KOPT-K1 (cell line): ENCODE measurements at regions not wholly inside any gene's neighbourhood (a gene's known extent, or its start where the extent isn't known, plus 50 kb on each side); places are given as distances from the start of the nearest gene placed in this dataset.
A peak's percentile ranks its signal among the peaks of the same experiment; 100 is the strongest.

Experiments used
- H3K27ac ChIP-seq: fragments of 200-600 bp; sonication (generic); 2 replicates; pipeline ENCODE4 v1.5.1; 2016; ENCODE audit warnings: antibody characterized with exemption, mild to moderate bottlenecking, low read depth, low read length; ENCODE audit not compliant: poor library complexity, severe bottlenecking
- H3K36me3 ChIP-seq: fragments of 200-600 bp; sonication (generic); 2 replicates; pipeline ENCODE4 v1.5.1; 2017; ENCODE audit warnings: antibody characterized with exemption, mild to moderate bottlenecking, low read length, moderate library complexity; ENCODE audit not compliant: insufficient read depth
- H3K9me3 ChIP-seq: fragments of 200-600 bp; sonication (generic); 2 replicates; pipeline ENCODE4 v1.5.1; 2017; ENCODE audit warnings: antibody characterized with exemption, low read length, mild to moderate bottlenecking; ENCODE audit not compliant: insufficient read depth, poor library complexity, severe bottlenecking

DNA sequence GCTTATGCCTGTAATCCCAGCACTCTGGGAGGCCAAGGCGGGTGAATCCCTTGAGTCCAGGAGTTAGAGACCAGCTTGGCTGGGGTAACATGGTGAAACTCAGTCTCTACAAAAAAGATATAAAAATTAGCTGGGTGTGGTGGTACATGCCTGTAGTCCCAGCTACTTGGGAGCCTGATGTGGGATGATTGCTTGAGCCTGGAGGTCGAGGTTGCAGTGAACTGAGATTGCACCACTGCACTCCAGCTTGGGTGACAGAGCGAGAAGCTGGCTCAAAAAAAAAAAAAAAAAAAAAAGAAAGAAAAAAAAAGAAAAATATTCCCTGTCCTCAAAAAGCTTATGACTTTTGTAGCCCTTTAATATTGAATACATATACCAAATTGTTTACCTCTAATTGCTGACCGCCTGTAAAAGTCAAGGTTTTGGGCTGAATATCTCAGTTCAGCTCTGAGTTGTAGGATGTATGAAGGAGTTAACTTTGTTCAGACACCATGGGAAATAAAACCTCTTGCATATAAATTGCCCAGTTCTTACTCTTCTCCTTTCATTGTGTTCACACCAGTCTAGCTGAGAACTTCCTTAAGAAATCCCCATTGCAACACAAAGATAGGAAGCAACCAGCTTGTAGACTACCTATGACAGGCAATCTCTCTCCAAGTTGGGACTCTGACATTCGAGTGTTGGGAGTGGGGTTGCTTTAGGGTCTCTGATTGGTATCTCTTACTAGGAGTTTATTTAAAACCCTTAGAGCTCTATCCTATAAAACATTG, 97.6 kb upstream of the RASGRP1 start:
- H3K36me3 ChIP-seq: no peaks in the 10 kb centered on the region
- no peak overlapping the region for H3K27ac ChIP-seq
- H3K9me3 ChIP-seq: no peaks in the 10 kb centered on the region

DNA sequence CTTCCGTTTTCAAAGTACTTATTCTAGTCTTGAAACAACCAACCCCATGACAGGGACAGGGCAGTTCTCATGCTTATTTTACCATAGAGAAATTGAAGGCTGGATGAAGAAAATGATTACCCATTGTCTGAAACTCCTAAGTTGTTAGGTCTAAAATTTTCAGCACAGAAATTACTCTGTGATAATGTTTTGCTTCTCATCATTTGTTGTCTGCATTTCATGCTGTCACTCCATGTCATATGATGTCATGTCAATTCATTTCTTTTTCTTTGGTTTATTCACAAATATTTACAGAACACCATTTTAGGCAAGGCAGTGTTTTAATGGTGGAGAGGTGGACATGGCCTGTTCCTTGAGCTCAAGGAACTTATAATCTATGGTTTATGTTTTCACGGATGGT, 98.2 kb upstream of the RASGRP1 start:
- no peak overlapping the region for H3K27ac ChIP-seq
- no peaks in the 10 kb centered on the region for H3K36me3 ChIP-seq
- H3K9me3 ChIP-seq: no peaks in the 10 kb centered on the region

DNA sequence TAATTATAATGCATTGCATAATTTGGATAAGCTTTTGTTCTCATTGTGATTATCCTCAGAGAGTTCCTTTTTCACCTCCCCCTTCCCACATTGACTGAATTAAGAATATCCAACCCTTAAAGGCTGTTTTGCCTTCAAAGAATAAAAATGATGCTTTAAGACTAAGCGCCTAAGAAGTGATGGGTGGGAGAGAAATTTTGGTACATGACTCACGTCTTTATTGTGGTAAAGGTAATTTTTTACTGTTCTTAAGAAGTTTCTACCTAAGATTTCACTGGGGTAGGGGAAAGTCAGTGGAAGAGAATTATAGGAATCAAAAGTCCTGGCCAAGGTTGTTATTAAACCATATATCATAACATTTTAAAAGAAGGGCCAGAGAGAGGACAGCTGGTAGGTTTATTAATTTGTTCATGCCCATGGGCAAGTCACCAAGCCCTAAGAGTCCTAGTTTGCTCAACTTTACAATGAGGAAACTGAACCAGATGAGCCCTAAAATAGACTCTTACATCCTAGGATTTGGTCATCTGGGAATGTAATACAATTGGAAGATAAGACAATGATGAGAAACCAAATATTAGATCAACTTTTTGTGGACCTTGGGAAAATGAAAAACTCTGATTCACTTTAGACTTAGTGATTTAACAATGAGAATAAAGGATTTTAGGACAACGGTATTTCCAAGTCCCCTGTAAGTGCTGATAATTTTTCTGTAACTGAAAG, 101.1 kb upstream of the RASGRP1 start:
- no peaks in the 10 kb centered on the region for H3K36me3 ChIP-seq
- H3K9me3 ChIP-seq: no peaks in the 10 kb centered on the region
- H3K27ac ChIP-seq: peak overlapping the region; percentile 8

DNA sequence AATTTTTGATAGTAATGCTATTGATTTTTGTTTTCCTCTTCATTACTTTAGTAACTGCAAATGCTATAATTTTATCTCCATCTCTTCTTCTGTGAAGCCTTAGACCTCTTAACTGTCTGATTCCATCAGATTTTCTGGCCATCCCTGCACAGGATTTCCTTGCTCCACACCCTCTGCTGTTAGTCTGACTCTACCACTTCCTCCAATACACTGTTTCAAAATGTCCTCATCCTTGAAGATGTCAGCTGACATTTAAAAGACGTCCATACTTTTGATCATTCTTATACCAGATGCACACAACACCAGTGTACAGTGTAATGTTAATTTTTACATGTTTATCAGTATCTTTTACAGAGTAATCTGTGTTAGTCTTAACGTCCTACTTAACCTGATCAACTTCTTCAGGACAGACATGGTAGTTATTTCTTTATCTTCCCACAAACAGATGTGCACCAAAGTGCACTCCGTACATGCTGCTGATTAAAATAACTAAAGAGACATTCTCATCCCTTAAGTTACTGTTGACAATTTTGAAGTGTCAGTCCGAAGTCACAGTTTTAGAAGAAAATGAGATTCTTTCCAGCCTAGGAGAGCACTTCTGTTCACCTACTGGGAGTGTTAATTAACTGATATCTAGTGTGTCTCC, 102.4 kb upstream of the RASGRP1 start:
- Histone ChIP-seq H3K27ac (peak overlapping the region; percentile 64), H3K36me3 (no peaks in the 10 kb centered on the region), H3K9me3 (no peaks in the 10 kb centered on the region)

DNA sequence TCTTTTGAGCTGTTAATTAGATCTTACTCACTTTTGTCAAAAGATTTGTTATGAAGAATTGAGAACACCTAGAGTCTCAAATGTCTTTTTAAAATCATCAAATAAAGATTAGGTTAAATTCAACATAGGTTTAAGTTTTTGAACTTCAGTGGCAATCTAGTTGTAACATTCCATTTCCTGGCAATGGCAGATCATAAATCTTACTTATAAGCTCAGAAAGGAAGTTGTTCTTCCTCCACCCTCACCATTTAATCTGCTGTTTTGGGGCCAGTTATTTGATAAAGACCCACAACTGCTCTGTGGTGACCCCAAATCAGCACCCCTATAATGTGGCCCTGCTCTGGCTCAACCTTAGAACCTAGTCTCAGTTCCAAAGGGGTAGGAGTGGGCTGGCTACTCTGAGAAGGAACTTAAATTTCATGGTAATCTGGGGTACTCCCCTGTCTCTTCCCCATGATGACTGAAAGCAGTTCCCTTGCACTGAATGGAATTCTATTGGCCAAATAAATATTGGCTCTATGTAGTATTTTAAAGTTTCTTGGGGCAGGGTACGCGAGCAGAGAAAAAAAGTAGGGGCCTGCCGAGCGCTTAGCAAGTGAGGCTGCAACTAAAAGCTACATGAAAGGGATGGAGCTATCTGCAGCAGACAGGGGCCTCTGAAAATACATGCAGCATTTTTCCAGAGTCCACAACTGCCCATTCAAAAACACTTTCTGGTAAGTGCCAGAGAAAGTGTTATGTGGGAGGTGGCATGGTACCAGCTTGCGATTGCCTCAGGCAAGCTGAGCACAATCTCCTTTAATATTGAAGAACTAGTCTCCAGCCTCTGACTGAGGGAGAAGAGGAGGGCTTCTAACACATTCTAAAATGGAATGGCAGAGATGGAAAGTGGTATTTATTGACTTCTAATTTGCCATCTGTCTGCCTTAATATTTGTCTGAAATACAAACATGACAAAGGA, 103.6 kb upstream of the RASGRP1 start:
- no peaks in the 10 kb centered on the region for H3K9me3 ChIP-seq
- H3K27ac ChIP-seq: peak overlapping the region; percentile 64
- no peaks in the 10 kb centered on the region for H3K36me3 ChIP-seq

DNA sequence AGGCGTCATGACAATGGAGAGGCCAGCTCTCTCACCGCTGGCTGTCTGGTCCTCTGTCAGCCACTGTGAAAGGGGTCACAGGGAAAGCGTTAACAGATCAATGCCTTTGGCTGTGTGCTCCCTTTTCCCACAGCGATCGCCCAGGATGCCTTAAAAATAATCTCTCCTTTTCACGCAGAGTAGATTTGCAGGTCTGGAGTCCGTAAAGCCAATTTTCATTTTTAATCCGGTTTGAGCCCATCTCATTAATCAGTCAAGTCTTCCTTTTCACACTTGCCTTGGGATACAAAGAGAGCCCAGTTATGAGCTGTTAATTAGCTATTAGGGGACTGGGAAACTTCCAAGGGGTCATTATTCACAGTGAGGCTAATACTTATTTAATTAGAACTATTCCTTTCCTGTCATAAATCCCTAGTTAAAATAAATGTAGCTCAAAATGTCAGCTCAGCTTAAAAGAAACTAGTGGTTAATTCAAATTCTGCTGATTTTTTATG, 104.3 kb upstream of the RASGRP1 start:
- H3K27ac ChIP-seq: peak overlapping the region; percentile 64
- no peaks in the 10 kb centered on the region for H3K9me3 ChIP-seq
- H3K36me3 ChIP-seq: no peaks in the 10 kb centered on the region

DNA sequence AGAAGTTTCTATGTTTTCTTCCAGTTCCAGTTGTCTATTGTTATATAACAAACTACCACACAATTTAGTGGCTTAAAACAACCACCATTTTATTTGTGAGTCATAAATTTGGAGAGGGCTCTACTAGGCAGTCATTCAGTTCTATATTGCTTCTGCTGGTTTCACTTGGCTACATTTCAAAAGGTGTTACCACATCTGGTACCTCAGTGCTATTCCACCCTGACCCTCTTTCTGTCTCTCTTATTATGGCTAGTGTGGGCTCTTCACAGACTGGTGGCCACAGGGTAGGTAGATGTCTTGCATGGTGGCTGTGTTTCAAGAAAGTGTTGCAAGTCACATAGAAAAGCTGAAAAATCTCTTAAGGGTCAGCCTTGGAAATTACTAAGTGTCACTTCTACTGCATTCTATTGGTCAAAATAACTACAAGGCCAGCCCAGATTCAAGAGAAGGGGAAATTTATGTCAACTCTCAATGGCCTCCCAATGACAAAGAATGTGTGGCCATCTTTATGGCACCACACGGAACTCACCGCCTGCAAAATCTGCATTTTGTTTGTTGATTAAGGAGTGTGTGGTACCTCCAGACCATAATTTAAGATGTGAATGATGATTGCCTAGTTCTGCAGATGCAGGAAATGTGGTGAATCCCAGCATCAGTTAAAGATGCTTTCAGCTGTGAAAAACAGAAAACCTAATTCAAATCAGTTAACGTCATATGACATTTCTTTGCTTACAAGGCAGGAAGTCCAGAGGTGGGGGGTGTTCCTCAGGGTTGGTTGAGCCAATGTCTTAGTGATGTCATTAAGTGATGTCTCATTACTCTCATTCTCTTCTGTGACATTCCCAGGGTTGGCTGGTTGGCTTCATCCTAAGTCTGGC, 105.8 kb upstream of the RASGRP1 start:
- Histone ChIP-seq H3K9me3 (no peaks in the 10 kb centered on the region), H3K36me3 (no peaks in the 10 kb centered on the region), H3K27ac (peak overlapping the region; percentile 42)

DNA sequence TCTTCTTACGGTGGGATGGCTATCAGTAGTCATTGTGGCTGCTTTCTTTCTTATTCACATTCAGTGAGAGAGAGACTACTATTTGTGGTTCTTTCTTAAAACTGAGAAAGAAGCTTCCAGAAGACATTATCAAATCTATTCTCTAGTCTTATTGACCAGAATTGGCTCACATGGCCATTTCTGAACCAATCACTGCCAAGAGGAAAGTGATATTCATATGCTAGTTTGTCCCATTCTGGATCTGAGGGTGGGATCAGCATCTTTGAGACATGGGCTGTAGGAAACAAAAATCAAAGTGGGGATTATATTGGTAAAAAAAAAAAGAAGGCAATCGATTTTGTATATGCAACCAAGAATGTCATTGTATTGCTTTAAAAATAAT, 106.4 kb upstream of the RASGRP1 start:
- no peaks in the 10 kb centered on the region for H3K9me3 ChIP-seq
- peak overlapping the region; percentile 42 for H3K27ac ChIP-seq

DNA sequence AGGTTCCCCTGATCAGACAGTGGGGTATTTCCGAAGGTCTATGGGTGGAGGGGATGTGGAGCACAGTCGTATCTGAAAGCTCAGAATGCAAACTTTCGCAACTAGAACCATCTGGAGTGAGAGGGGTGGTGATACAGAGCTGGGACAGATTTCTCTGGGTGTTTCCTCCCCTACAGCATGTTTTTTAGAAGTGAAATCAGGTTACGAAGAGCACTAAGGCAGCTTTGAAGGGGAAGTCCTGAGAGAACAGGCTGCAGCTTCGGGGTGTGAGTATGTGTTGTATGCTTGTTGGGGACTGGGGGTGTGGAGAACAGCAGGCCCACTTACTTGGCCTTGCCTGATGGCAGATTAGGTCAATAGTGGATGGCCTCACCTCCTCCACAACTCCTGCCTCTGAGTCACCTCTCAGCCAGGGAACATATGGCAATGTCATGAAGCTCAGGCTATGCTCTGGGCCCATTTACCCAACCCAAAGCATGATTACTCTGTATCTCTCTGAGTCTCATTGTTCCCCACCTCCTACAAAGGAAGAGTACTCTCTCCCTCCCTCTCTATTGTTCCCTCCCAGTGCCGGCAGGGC, 107.2 kb upstream of the RASGRP1 start:
- Histone ChIP-seq H3K27ac (peak overlapping the region; percentile 42), H3K9me3 (no peaks in the 10 kb centered on the region), H3K36me3 (no peaks in the 10 kb centered on the region)

More for the DNA sequence above, 106.4 kb upstream of the RASGRP1 start:
- no peaks in the 10 kb centered on the region for H3K36me3 ChIP-seq

DNA sequence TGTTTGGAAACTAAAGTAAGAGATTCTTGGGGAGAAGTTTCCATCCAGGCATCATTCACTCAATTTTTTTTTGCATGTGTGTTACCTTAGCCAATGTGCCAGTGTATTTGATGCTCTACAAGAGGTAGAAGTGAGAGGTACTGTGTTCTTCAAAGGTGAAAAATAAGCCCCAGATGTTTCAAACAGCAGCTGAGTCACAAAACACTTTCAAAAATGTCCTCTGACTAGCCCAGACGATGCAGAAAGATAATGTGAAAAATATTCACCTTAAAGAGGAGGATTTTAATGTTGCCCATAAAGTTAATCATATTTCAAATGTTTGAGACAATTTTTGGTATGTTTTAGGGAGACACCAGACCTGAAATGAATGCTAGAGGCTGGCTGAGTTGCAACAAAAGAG, 107.7 kb upstream of the RASGRP1 start:
- H3K27ac ChIP-seq: peak overlapping the region; percentile 42
- H3K9me3 ChIP-seq: no peaks in the 10 kb centered on the region
- no peaks in the 10 kb centered on the region for H3K36me3 ChIP-seq

DNA sequence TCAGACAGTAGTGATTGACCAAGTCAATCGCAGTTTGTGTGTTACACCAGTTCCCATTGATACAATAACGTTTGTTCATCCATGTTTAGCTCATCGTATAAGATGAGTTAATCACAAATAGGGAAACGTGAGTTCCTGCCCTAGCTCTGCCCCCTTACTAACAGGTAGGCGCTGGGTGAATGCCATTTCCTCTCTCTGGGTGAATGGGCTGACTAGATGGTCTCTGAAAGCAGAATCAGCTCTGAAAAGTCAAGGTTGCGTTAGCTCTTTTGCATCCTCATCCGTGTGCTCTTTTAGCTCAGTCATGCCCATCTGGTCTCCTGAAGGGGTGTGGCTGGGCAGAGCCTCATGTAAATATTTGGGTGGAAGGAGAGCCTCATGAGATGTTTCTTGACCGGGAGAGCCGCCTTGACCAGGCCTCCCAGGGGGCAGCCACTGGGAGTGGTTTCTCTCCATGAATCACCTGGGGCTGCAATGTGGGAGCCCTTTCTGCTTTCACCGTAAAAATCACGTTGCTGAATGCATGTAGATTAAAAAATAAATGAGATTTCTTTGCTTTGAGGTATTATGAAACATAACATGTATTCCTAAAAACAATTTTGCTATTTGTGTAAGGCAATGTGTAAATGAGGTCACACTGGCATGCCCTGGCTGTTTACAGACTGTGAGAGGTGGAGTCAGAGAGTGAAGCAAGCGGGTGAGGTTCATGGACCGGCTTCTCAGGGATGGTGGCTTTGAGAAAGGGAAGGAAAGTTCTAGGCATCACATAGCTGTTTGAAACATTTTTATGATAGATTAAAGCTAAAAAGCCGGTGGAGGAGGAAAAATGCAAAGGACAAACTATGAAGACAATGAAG, 108.4 kb upstream of the RASGRP1 start:
- no peak overlapping the region for H3K27ac ChIP-seq

DNA sequence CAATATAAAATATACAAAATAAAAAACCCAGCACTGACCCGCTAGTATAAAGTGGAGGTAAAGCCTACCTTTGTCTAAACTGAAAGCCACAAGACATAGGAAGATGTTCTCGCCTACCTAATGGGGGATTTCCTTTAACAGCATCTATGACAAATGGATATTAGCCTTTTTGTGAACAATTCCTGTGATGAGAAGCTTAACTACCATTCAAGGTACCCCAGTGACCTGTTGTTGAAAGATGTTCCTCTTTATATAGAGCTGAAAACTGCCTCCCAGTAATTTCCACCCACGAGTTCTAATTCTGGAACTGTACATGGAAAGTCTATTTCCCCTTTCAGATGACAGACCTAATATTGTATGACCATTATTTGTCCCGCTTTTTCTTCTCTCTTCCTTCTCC, 109.8 kb upstream of the RASGRP1 start:
- Histone ChIP-seq H3K9me3 (no peaks in the 10 kb centered on the region), H3K27ac (no peak overlapping the region), H3K36me3 (no peaks in the 10 kb centered on the region)

More for the DNA sequence above, 108.4 kb upstream of the RASGRP1 start:
- Histone ChIP-seq H3K9me3 (no peaks in the 10 kb centered on the region), H3K36me3 (no peaks in the 10 kb centered on the region)

DNA sequence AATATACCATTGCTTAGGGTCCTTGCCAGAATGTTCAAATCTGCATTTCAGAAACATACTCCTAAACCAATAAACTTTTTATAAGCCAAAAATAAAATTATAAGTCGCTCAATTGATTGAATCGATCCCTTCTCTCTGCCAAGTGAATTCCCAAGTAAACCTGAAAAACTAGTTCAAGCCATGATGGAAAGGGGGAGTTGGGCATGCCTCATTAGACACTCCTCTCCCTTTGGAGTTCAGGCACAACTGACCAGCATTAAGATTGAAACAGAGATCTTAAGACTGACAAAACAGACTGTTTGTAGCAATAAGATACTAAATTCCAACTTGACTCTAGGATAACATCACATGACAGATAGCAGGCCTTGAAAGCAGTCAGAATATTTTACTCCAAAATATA, 113.7 kb upstream of the RASGRP1 start:
- no peaks in the 10 kb centered on the region for H3K36me3 ChIP-seq
- H3K9me3 ChIP-seq: no peaks in the 10 kb centered on the region
- no peak overlapping the region for H3K27ac ChIP-seq
